GM21360 (cell line): ENCODE measurements at regions not wholly inside any gene's neighbourhood (a gene's known extent, or its start where the extent isn't known, plus 50 kb on each side); places are given as distances from the start of the nearest gene placed in this dataset.
"Not testable (repeated sequence)": the region's sequence is repeated elsewhere in the genome, so short reads cannot be mapped to it uniquely, and the experiment has no call there.

Source experiments
- ATAC-seq: cut with Tn5 transposase; IDR thresholded peaks from one replicate; pipeline ENCODE4 v1.9.1; 2021; ENCODE audit warnings: mild to moderate bottlenecking, moderate library complexity; ENCODE audit not compliant: unreplicated experiment

- ATAC-seq: no peak
Measured at GRCh38 chrX:94576367-94577004, 902.5 kb downstream of the FAM133A start.

GRCh38 chrX:94600077-94600476 is 926.1 kb downstream of the FAM133A start:
- no peak for ATAC-seq

GRCh38 chrX:94612140-94612539 is 938.1 kb downstream of the FAM133A start:
- no peak for ATAC-seq

- ATAC-seq: no peak
Measured at GRCh38 chrX:94633237-94633636, 959.2 kb downstream of the FAM133A start.

- ATAC-seq: no peak
Measured at GRCh38 chrX:94635003-94635402, 961.0 kb downstream of the FAM133A start.

- no peak for ATAC-seq
Measured at GRCh38 chrX:94645726-94646125, 971.7 kb downstream of the FAM133A start.

- no peak for ATAC-seq
Measured at GRCh38 chrX:94655180-94655579, 981.2 kb downstream of the FAM133A start.

GRCh38 chrX:94662689-94663088 is 988.7 kb downstream of the FAM133A start:
- no peak for ATAC-seq

- ATAC-seq: no peak
Measured at GRCh38 chrX:94676285-94676684, 1002.3 kb downstream of the FAM133A start.

GRCh38 chrX:94686071-94686470 is 1012.1 kb downstream of the FAM133A start:
- ATAC-seq: no peak

GRCh38 chrX:94695910-94696309 is 1021.9 kb downstream of the FAM133A start:
- no peak for ATAC-seq

- not testable (repeated sequence) for ATAC-seq
Measured at GRCh38 chrX:94704348-94705256, 1030.6 kb downstream of the FAM133A start.

- no peak for ATAC-seq
Measured at GRCh38 chrX:94721386-94721785, 1047.4 kb downstream of the FAM133A start.

- ATAC-seq: no peak
Measured at GRCh38 chrX:94722578-94722977, 1048.6 kb downstream of the FAM133A start.

- ATAC-seq: no peak
Measured at GRCh38 chrX:94742772-94743171, 1068.8 kb downstream of the FAM133A start.

- ATAC-seq: no peak
Measured at GRCh38 chrX:94743478-94743877, 1069.5 kb downstream of the FAM133A start.

- no peak for ATAC-seq
Measured at GRCh38 chrX:94744786-94745185, 1070.8 kb downstream of the FAM133A start.

GRCh38 chrX:94751611-94752010 is 1077.6 kb downstream of the FAM133A start:
- ATAC-seq: no peak

- ATAC-seq: no peak
Measured at GRCh38 chrX:94752434-94753169, 1078.6 kb downstream of the FAM133A start.

- ATAC-seq: no peak
Measured at GRCh38 chrX:94758130-94758529, 1084.1 kb downstream of the FAM133A start.

- no peak for ATAC-seq
Measured at GRCh38 chrX:94775640-94776039, 1101.6 kb downstream of the FAM133A start.

GRCh38 chrX:94813541-94813940 is 1139.5 kb downstream of the FAM133A start:
- ATAC-seq: no peak
